Keratinocyte (primary cell): ENCODE measurements at regions not wholly inside any gene's neighbourhood (a gene's known extent, or its start where the extent isn't known, plus 50 kb on each side); places are given as distances from the start of the nearest gene placed in this dataset.

ENCODE experiments used
- DNase-seq: peaks from one replicate; pipeline ENCODE4 v3.0.0-alpha.2; 2011; ENCODE audit warnings: low read depth, missing footprints, low spot score
- FAIRE-seq: peaks from 2 replicates; lab custom pipeline; 2011; peaks lifted over from hg19 to GRCh38; lab: Jason Lieb, UNC
- H2AFZ ChIP-seq: 2 replicates; pipeline ENCODE4 v1.6.0; 2012; ENCODE audit warnings: low read length, control low read depth, inconsistent platforms; ENCODE audit not compliant: control insufficient read depth
- H3K27ac ChIP-seq: 2 replicates; pipeline ENCODE4 v1.5.1; 2011; ENCODE audit warnings: low read length; ENCODE audit not compliant: control insufficient read depth, insufficient read depth
- H3K27me3 ChIP-seq: 3 replicates; pipeline ENCODE4 v1.6.0; 2011; ENCODE audit warnings: low read length; ENCODE audit not compliant: control insufficient read depth, insufficient read depth; ENCODE audit errors: extremely low read depth
- H3K36me3 ChIP-seq, 2 experiments: 2 replicates in 1 of 2; 3 replicates in 1 of 2; pipeline ENCODE4 v1.5.1; 2011; ENCODE audit warnings: low read length in 2 of 2, mild to moderate bottlenecking in 1 of 2; ENCODE audit not compliant: control insufficient read depth in 2 of 2, insufficient read depth in 2 of 2; ENCODE audit errors: extremely low read depth in 1 of 2
- H3K4me1 ChIP-seq: 3 replicates; pipeline ENCODE4 v1.5.1; 2011; ENCODE audit warnings: low read length; ENCODE audit not compliant: control insufficient read depth, insufficient read depth; ENCODE audit errors: extremely low read depth
- H3K4me2 ChIP-seq: 3 replicates; pipeline ENCODE4 v1.6.0; 2011; ENCODE audit warnings: low read depth, low read length; ENCODE audit not compliant: control insufficient read depth, insufficient read depth; ENCODE audit errors: extremely low read depth
- H3K4me3 ChIP-seq, 3 experiments: fragments of 200-600 bp in 1 of 3; sonication (generic) in 1 of 3; 2 replicates in 2 of 3; 3 replicates in 1 of 3; pipeline ENCODE4 v1.5.1; 2011 to 2016; ENCODE audit warnings: low read length in 3 of 3, mild to moderate bottlenecking in 3 of 3, control low read depth in 2 of 3, inconsistent platforms in 1 of 3, low read depth in 1 of 3, mixed read lengths in 1 of 3, mixed run types in 1 of 3, moderate library complexity in 1 of 3; ENCODE audit not compliant: control insufficient read depth in 2 of 3, insufficient read depth in 2 of 3; ENCODE audit errors: extremely low read depth in 1 of 3
- H3K79me2 ChIP-seq: 2 replicates; pipeline ENCODE4 v1.6.0; 2012; ENCODE audit warnings: low read length; ENCODE audit not compliant: control insufficient read depth, insufficient read depth
- H3K9ac ChIP-seq: 3 replicates; pipeline ENCODE4 v1.6.0; 2011; ENCODE audit warnings: low read length; ENCODE audit not compliant: control insufficient read depth, insufficient read depth; ENCODE audit errors: extremely low read depth
- H3K9me1 ChIP-seq: 3 replicates; pipeline ENCODE4 v1.6.0; 2011; ENCODE audit warnings: low read length; ENCODE audit not compliant: control insufficient read depth, insufficient read depth; ENCODE audit errors: extremely low read depth
- H3K9me3 ChIP-seq: 2 replicates; pipeline ENCODE4 v1.5.1; 2012; ENCODE audit warnings: low read depth, low read length; ENCODE audit not compliant: control insufficient read depth
- H4K20me1 ChIP-seq: 3 replicates; pipeline ENCODE4 v1.6.0; 2011; ENCODE audit warnings: low read length; ENCODE audit not compliant: control insufficient read depth, insufficient read depth; ENCODE audit errors: extremely low read depth
- CTCF ChIP-seq, 3 experiments: IDR thresholded peaks in 1 of 3; conservative IDR thresholded peaks in 1 of 3; optimal IDR thresholded peaks in 1 of 3; 2 replicates in 2 of 3; 3 replicates in 1 of 3; pipeline versions ENCODE3 to v1.5.1; 2011; ENCODE audit warnings: low read length in 3 of 3, mild to moderate bottlenecking in 3 of 3, moderate library complexity in 2 of 3, control low read depth in 1 of 3, inconsistent platforms in 1 of 3; ENCODE audit not compliant: insufficient read depth in 2 of 3; ENCODE audit errors: extremely low read depth in 1 of 3
- EZH2 ChIP-seq: IDR thresholded peaks from one replicate; pipeline ENCODE4 v1.6.1; 2012; ENCODE audit warnings: inconsistent platforms, mild to moderate bottlenecking, low read length, moderate library complexity
- dilution Hi-C: fragments of 300-500 bp; cut with MboI; formaldehyde crosslinking; loops from one replicate; pipeline ENCODE4 v1.7.0; 2020; ENCODE audit warnings: low sequenced_read_pairs; ENCODE audit not compliant: extremely low pct_ligation_motif_present

GRCh38 chr15:77734306-77734705 is 101.6 kb upstream of the LINGO1 start:
- Histone ChIP-seq H3K4me2 (no peak overlapping the region), H3K4me1 (no peaks in the 10 kb centered on the region), H3K79me2 (no peaks in the 10 kb centered on the region), H3K27ac (no peak overlapping the region), H2AFZ (no peak overlapping the region), H3K9me3 (no peaks in the 10 kb centered on the region), H3K9ac (no peak overlapping the region), H3K4me3 (no peak overlapping the region), H4K20me1 (no peaks in the 10 kb centered on the region), H3K27me3 (peaks cover 20% of the 10 kb centered on the region), H3K9me1 (no peaks in the 10 kb centered on the region), H3K36me3 (no peaks in the 10 kb centered on the region)
- no peak for FAIRE-seq
- dilution Hi-C loops = no loop called here
- DNase-seq = no peak
- no peak for TF ChIP-seq EZH2
- no peak for TF ChIP-seq CTCF (optimal IDR thresholded peaks at IDR 0.05 in 1 of 3, IDR thresholded peaks at IDR 0.05 in 1 of 3, conservative IDR thresholded peaks at IDR 0.05 in 1 of 3; ENCODE audit: extremely low read depth in 1 of 3, insufficient read depth in 2 of 3, low read length in 3 of 3)

- DNase-seq (no peak), FAIRE-seq (no peak)
- Histone ChIP-seq H3K9me1 (no peaks in the 10 kb centered on the region), H3K4me3 (no peak overlapping the region), H3K79me2 (no peaks in the 10 kb centered on the region), H3K4me1 (no peaks in the 10 kb centered on the region), H3K9ac (no peak overlapping the region), H2AFZ (no peak overlapping the region), H4K20me1 (no peaks in the 10 kb centered on the region), H3K36me3 (no peaks in the 10 kb centered on the region), H3K27ac (no peak overlapping the region), H3K9me3 (no peaks in the 10 kb centered on the region), H3K27me3 (peaks cover 18% of the 10 kb centered on the region), H3K4me2 (no peak overlapping the region)
- TF ChIP-seq EZH2 (no peak), CTCF (optimal IDR thresholded peaks at IDR 0.05 in 1 of 3, IDR thresholded peaks at IDR 0.05 in 1 of 3, conservative IDR thresholded peaks at IDR 0.05 in 1 of 3; ENCODE audit: extremely low read depth in 1 of 3, insufficient read depth in 2 of 3, low read length in 3 of 3) (no peak)
- dilution Hi-C loops = no loop called here
These were observed 101.0 kb upstream of the LINGO1 start for GRCh38 chr15:77733579-77734300.
